Endothelial cell (in vitro differentiated cells): ENCODE measurements at regions not wholly inside any gene's neighbourhood (a gene's known extent, or its start where the extent isn't known, plus 50 kb on each side); places are given as distances from the start of the nearest gene placed in this dataset.

Source experiments
- DNase-seq: peaks from one replicate; pipeline ENCODE4 v3.0.0; 2021; ENCODE audit warnings: low spot score
- H3K27ac Mint-ChIP-seq: one replicate; pipeline ENCODE4 v1.8.0; 2021; ENCODE audit warnings: mixed read lengths, inconsistent platforms; ENCODE audit not compliant: unreplicated experiment
- H3K27me3 Mint-ChIP-seq: one replicate; pipeline ENCODE4 v1.8.0; 2021; ENCODE audit warnings: mild to moderate bottlenecking, moderate library complexity, mixed read lengths, inconsistent platforms; ENCODE audit not compliant: unreplicated experiment
- H3K36me3 Mint-ChIP-seq: one replicate; pipeline ENCODE4 v1.8.0; 2021; ENCODE audit warnings: mild to moderate bottlenecking, low read depth, mixed read lengths, inconsistent platforms; ENCODE audit not compliant: unreplicated experiment
- H3K4me1 Mint-ChIP-seq: one replicate; pipeline ENCODE4 v1.8.0; 2021; ENCODE audit warnings: mild to moderate bottlenecking, mixed read lengths, inconsistent platforms; ENCODE audit not compliant: unreplicated experiment
- H3K4me3 Mint-ChIP-seq: one replicate; pipeline ENCODE4 v1.8.0; 2021; ENCODE audit warnings: mild to moderate bottlenecking, mixed read lengths, inconsistent platforms; ENCODE audit not compliant: unreplicated experiment
- H3K9me3 Mint-ChIP-seq: one replicate; pipeline ENCODE4 v1.8.0; 2021; ENCODE audit warnings: mixed read lengths, inconsistent platforms; ENCODE audit not compliant: unreplicated experiment
- CTCF ChIP-seq: fragments of 200-600 bp; sonication (generic); IDR thresholded peaks from one replicate; pipeline ENCODE4 v1.5.0; 2021; ENCODE audit warnings: antibody characterized with exemption; ENCODE audit not compliant: unreplicated experiment

DNA sequence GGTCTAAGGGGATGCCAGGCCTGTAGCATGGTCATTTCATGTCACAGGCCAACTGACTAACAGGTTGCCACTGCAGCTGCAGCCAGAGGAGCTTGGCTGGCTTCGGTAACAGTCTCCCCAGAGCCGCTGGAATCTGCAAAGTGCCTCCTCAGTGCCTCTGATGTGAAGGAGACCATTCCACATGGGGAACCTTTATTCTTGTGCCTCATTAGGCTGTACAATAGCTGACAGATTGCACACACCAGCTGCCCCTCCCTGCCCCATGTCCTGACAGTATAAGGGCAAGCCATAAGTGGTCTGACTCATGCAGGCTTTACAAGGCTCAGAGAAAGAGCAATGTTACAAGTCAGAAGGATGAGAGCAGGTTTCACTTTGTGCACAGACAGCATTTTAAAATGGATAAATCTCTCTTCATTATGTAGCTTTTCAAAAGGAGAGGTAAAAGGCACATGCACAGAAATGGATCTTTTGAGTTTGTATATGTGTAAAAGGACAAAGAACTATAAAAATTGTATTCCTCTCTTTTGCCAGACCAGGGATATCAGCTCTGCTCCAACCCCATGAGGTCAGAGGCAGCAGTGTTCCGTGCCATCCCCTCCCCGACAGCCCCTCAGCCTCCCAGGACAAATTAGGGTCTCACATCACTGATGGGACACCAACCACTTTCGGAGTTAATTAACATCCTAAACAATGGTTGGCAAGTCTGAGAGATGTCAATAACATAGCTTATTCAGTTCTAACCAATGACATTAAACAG is 467.8 kb downstream of the TMEM232 start:
- Mint-ChIP-seq H3K27ac (no peak overlapping the region), H3K4me3 (no peak overlapping the region), H3K36me3 (no peaks in the 10 kb centered on the region), H3K9me3 (no peaks in the 10 kb centered on the region), H3K4me1 (no peaks in the 10 kb centered on the region), H3K27me3 (no peaks in the 10 kb centered on the region)
- DNase-seq = no peak
- TF ChIP-seq CTCF = no peak

DNA sequence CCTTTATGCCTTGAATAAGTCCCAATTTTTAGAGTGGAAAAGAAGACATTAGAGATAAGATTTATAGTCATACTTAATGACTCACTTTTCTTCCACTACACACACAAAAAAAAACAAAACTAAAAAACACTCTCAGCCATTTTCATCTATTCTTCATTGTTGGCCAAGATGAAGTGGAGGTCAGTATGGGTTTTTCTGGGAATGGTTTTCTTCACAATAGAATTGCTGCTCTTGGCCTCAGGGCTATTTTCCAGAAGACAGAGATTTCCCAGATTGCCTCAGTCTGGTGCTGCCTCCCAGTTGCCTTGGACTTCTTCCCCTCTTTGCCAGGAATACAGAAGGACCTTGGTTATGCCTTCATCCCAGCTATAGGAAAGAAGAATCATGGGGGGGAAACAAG is 463.7 kb downstream of the TMEM232 start:
- H3K4me3 Mint-ChIP-seq = no peak overlapping the region
- TF ChIP-seq CTCF = no peak
- no peaks in the 10 kb centered on the region for H3K9me3 Mint-ChIP-seq
- no peaks in the 10 kb centered on the region for H3K4me1 Mint-ChIP-seq
- no peak for DNase-seq
- no peak overlapping the region for H3K27ac Mint-ChIP-seq
- no peaks in the 10 kb centered on the region for H3K27me3 Mint-ChIP-seq
- H3K36me3 Mint-ChIP-seq = no peaks in the 10 kb centered on the region

DNA sequence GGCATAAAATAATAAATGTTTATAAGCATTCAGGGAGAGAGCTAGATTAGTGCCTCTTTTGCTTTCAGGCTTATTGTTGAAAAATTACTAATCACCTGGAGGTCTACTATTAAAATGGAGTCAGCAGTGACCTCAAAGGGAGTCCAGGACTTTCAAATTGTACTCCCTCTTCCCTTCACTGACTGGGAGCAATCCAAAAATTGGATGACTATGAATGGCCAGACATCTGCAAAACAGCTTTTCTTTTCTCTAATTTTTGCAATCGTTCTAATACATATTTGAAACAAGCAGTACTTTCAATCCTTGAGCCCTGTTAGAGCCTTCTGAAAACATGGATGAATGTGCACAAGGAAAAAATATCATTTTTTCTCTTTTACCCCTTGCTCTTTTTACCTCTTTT is 461.8 kb downstream of the TMEM232 start:
- Mint-ChIP-seq H3K9me3 (no peaks in the 10 kb centered on the region), H3K27me3 (no peaks in the 10 kb centered on the region), H3K4me1 (no peaks in the 10 kb centered on the region), H3K36me3 (no peaks in the 10 kb centered on the region), H3K4me3 (no peak overlapping the region), H3K27ac (no peak overlapping the region)
- DNase-seq = no peak
- no peak for TF ChIP-seq CTCF

GRCh38 chr5:110265162-110265561 is 461.3 kb downstream of the TMEM232 start:
- Mint-ChIP-seq H3K27me3 (no peaks in the 10 kb centered on the region), H3K27ac (no peak overlapping the region), H3K36me3 (no peaks in the 10 kb centered on the region), H3K4me1 (no peaks in the 10 kb centered on the region), H3K4me3 (no peak overlapping the region), H3K9me3 (no peaks in the 10 kb centered on the region)
- no peak for TF ChIP-seq CTCF
- no peak for DNase-seq

DNA sequence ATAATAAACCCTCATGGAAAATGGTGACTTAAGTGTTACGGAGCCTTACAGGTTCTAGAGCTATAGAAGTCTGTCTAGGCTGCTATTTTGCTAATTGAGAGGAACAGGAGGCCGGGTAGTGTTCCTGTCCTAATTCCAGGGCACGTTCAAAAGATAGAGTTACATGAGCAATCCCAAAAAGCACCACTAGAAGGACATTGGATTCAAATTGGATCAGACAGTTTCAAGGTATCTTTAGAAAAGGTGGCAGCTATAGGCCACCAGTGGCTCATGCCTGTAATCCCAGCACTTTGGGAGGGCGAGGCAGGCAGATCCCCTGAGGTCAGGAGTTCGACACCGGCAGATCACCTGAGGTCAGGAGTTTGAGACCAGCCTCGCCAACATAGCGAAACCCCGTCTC is 458.8 kb downstream of the TMEM232 start:
- TF ChIP-seq CTCF = peak; percentile 25
- DNase-seq = no peak
- Mint-ChIP-seq H3K4me1 (no peaks in the 10 kb centered on the region), H3K9me3 (no peaks in the 10 kb centered on the region), H3K36me3 (no peaks in the 10 kb centered on the region), H3K4me3 (no peak overlapping the region), H3K27me3 (no peaks in the 10 kb centered on the region), H3K27ac (no peak overlapping the region)
